ENCODE measurements at regions not wholly inside any gene's neighbourhood (a gene's known extent, or its start where the extent isn't known, plus 50 kb on each side); places are given as distances from the start of the nearest gene placed in this dataset.

- no peak for DNase-seq (ENCODE audit: low read depth)
- H3K4me3 ChIP-seq (ENCODE audit: low read depth, low read length): no peak overlapping the region
- TF ChIP-seq, protein P1, sequence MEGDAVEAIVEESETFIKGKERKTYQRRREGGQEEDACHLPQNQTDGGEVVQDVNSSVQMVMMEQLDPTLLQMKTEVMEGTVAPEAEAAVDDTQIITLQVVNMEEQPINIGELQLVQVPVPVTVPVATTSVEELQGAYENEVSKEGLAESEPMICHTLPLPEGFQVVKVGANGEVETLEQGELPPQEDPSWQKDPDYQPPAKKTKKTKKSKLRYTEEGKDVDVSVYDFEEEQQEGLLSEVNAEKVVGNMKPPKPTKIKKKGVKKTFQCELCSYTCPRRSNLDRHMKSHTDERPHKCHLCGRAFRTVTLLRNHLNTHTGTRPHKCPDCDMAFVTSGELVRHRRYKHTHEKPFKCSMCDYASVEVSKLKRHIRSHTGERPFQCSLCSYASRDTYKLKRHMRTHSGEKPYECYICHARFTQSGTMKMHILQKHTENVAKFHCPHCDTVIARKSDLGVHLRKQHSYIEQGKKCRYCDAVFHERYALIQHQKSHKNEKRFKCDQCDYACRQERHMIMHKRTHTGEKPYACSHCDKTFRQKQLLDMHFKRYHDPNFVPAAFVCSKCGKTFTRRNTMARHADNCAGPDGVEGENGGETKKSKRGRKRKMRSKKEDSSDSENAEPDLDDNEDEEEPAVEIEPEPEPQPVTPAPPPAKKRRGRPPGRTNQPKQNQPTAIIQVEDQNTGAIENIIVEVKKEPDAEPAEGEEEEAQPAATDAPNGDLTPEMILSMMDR (IDR thresholded peaks at IDR 0.05; ENCODE audit: low read depth, low read length, missing control alignments): no peak
- in situ Hi-C loops (cut with HindIII; ENCODE audit: low sequenced_read_pairs): no loop called here
Observed at GRCh38 chr1:37305841-37306240, 168.5 kb upstream of the ZC3H12A start.

- TF ChIP-seq, protein P1 (IDR thresholded peaks at IDR 0.05; ENCODE audit: low read depth, low read length, missing control alignments): no peak
- in situ Hi-C loops (cut with HindIII; ENCODE audit: low sequenced_read_pairs): no loop called here
- H3K4me3 ChIP-seq (ENCODE audit: low read depth, low read length): no peak overlapping the region
- DNase-seq (ENCODE audit: low read depth): no peak
Observed at GRCh38 chr1:37306461-37306860, 167.9 kb upstream of the ZC3H12A start.

GRCh38 chr1:37306871-37307270, 167.5 kb upstream of the ZC3H12A start:
- TF ChIP-seq, protein P1 (IDR thresholded peaks at IDR 0.05; ENCODE audit: low read depth, low read length, missing control alignments): no peak
- in situ Hi-C loops (cut with HindIII; ENCODE audit: low sequenced_read_pairs): no loop called here
- H3K4me3 ChIP-seq (ENCODE audit: low read depth, low read length): no peak overlapping the region
- no peak for DNase-seq (ENCODE audit: low read depth)

DNA sequence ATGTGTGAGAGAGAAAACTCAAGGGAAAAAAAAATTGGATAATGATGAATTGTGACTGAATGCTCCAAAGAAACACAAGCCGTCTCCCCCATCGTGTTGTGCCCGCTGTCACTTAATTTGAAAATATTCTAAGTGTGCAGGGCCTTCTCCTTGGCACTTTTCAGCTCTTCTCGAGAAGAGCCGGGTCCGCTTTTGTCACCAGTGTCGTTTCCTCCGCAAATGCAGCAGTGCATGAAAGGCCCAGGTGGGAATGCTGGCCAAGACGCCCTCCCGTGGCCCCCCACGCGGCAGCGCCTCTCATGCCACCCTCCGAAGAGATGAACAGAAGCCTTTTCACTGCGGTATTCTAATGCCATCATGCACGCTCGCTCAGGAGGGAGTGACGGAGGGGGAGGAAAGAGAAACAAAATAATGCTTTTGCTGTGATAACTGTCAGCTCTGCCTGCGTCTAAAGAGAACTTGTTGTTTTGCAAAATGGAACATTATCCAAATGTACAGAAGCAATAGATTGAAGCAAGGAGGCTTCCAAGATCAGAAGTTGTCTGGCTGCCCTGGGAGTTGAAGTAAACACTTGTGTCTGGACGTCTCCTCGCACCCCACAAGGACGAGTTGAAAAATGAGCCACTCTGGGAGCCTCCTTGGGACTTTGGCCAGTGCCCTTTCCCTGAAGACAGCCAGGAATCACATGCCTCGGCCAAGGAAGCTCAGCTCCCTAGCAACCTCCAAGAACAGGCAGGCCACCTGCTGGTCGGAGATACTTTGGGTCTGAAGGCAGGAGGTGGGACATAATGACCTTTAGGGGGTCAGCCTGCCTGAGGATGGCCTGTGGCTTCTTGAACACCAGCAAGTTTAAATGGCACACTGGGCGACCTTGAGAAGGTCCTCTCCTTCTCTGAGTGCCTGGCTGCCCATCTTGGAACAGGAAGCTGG, 166.1 kb upstream of the ZC3H12A start:
- in situ Hi-C loops (cut with HindIII; ENCODE audit: low sequenced_read_pairs): no loop called here
- TF ChIP-seq, protein P1 (IDR thresholded peaks at IDR 0.05; ENCODE audit: low read depth, low read length, missing control alignments): no peak
- H3K4me3 ChIP-seq (ENCODE audit: low read depth, low read length): no peak overlapping the region
- DNase-seq (ENCODE audit: low read depth): no peak

- in situ Hi-C loops (cut with HindIII; ENCODE audit: low sequenced_read_pairs): no loop called here
- H3K4me3 ChIP-seq (ENCODE audit: low read depth, low read length): no peak overlapping the region
- DNase-seq (ENCODE audit: low read depth): no peak
- TF ChIP-seq, protein P1 (IDR thresholded peaks at IDR 0.05; ENCODE audit: low read depth, low read length, missing control alignments): no peak
Observed at GRCh38 chr1:37309574-37309973, 164.8 kb upstream of the ZC3H12A start.

DNA sequence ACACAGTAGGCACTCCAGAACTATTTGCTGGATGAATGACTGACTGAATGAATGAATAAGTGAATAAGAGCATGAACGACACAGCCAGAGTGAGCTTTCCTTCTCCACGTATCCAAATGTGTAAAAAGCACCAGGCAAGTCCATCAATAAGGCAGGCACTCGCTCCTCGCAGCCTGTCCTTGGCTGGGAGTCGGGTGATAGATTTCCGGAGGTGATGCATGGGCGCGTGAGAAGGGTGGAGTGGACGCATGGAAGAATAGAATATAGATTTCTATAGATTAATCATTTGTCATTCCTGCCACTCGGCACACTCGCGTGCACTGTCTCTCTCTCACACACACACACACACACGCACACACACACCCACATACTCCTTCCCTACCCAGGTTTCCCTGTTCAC, 164.3 kb upstream of the ZC3H12A start:
- DNase-seq (ENCODE audit: low read depth): no peak
- no peak overlapping the region for H3K4me3 ChIP-seq (ENCODE audit: low read depth, low read length)
- in situ Hi-C loops (cut with HindIII; ENCODE audit: low sequenced_read_pairs): no loop called here
- TF ChIP-seq, protein P1 (IDR thresholded peaks at IDR 0.05; ENCODE audit: low read depth, low read length, missing control alignments): no peak

Data from astrocyte of the cerebellum (primary cell).